DOHH2 (cell line): ENCODE measurements at regions not wholly inside any gene's neighbourhood (a gene's known extent, or its start where the extent isn't known, plus 50 kb on each side); places are given as distances from the start of the nearest gene placed in this dataset.

Experiments used
- H3F3A ChIP-seq: fragments of 200-600 bp; sonication (generic), shearing (Covaris generic); 2 replicates; pipeline ENCODE4 v1.6.0; 2016; ENCODE audit warnings: antibody characterized with exemption, mild to moderate bottlenecking; ENCODE audit not compliant: control insufficient read depth, insufficient read depth
- H3K27ac ChIP-seq: fragments of 200-600 bp; sonication (generic); 2 replicates; pipeline ENCODE4 v1.5.1; 2014; ENCODE audit warnings: low read depth, mild to moderate bottlenecking, low read length, moderate library complexity
- H3K27me3 ChIP-seq: fragments of 200-600 bp; sonication (generic); 2 replicates; pipeline ENCODE4 v1.6.1; 2014; ENCODE audit warnings: mild to moderate bottlenecking, low read length, mixed read lengths; ENCODE audit not compliant: control insufficient read depth
- H3K36me3 ChIP-seq: fragments of 200-600 bp; sonication (generic); 2 replicates; pipeline ENCODE4 v1.6.1; 2014; ENCODE audit warnings: mild to moderate bottlenecking, low read length, moderate library complexity, mixed read lengths; ENCODE audit not compliant: control insufficient read depth
- H3K4me1 ChIP-seq: fragments of 200-600 bp; sonication (generic); 2 replicates; pipeline ENCODE4 v1.6.1; 2014; ENCODE audit warnings: mild to moderate bottlenecking, low read length, mixed read lengths; ENCODE audit not compliant: control insufficient read depth
- H3K4me2 ChIP-seq: fragments of 200-600 bp; sonication (generic); 2 replicates; pipeline ENCODE4 v1.6.0; 2014; ENCODE audit warnings: mild to moderate bottlenecking, low read length, moderate library complexity
- H3K4me3 ChIP-seq: fragments of 200-600 bp; sonication (generic); 2 replicates; pipeline ENCODE4 v1.5.1; 2014; ENCODE audit warnings: mild to moderate bottlenecking, low read length, mixed read lengths
- H3K79me2 ChIP-seq: fragments of 200-600 bp; sonication (generic); 2 replicates; pipeline ENCODE4 v1.6.1; 2014; ENCODE audit warnings: mild to moderate bottlenecking, low read length, mixed read lengths; ENCODE audit not compliant: control insufficient read depth
- H3K9me2 ChIP-seq: fragments of 200-600 bp; sonication (generic); replicated peaks from 2 replicates; pipeline ENCODE4 v1.6.1; 2014; ENCODE audit warnings: mild to moderate bottlenecking, low read length, mixed read lengths; ENCODE audit not compliant: control insufficient read depth
- H3K9me3 ChIP-seq: fragments of 200-600 bp; sonication (generic); 2 replicates; pipeline ENCODE4 v1.6.1; 2014; ENCODE audit warnings: antibody characterized with exemption, low read length, mixed read lengths; ENCODE audit not compliant: control insufficient read depth, insufficient read depth
- H4K20me1 ChIP-seq: fragments of 200-600 bp; sonication (generic); 2 replicates; pipeline ENCODE4 v1.6.0; 2014; ENCODE audit warnings: low read depth, mild to moderate bottlenecking, antibody characterized with exemption, low read length, moderate library complexity; ENCODE audit not compliant: control insufficient read depth, insufficient read depth
- EZH2phosphoT487 ChIP-seq: fragments of 200-600 bp; sonication (generic); IDR thresholded peaks from 2 replicates; pipeline ENCODE4 v1.6.1; 2017; ENCODE audit warnings: borderline replicate concordance, mild to moderate bottlenecking, antibody characterized with exemption, low read length, moderate library complexity, mixed read lengths
- TF ChIP-seq, protein P1 (sequence below): fragments of 200-600 bp; sonication (generic); IDR thresholded peaks from one replicate; pipeline ENCODE4 v1.5.1; 2014; ENCODE audit warnings: antibody characterized with exemption, mild to moderate bottlenecking, low read depth, low read length; ENCODE audit not compliant: poor library complexity, severe bottlenecking

DNA sequence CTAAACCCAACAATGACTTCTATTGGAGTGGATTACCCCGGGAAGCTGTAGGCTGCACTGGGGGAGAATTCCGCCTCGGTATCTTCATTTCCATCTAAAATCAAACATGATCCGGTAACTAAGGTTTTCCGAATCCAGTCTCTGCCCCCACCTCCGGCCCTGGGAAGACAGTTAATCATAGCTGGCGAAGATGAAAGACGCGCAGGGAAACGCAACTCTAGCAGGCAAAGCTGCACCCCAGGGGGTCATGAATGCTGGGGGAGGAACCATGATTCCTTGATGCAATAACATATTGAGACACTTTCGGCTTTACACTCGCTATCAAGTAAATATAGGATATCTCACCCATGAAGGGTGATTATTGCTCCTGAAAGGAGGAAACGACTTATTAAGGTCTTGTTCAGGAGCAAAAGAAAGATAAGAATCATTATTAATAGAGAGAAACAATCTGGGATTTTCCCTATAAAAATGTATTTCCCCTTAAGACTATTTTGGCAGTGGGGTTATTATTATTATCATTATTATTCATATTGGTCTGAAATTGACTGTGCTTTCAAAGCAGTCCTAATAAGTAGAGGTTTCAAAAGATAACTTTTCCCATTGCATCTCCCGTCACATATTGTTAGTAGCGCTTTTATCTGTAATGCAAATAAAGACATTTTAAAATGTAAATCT lies 614.9 kb downstream of the VRK1 start:
- TF ChIP-seq EZH2phosphoT487: no peak
- TF ChIP-seq, protein P1, sequence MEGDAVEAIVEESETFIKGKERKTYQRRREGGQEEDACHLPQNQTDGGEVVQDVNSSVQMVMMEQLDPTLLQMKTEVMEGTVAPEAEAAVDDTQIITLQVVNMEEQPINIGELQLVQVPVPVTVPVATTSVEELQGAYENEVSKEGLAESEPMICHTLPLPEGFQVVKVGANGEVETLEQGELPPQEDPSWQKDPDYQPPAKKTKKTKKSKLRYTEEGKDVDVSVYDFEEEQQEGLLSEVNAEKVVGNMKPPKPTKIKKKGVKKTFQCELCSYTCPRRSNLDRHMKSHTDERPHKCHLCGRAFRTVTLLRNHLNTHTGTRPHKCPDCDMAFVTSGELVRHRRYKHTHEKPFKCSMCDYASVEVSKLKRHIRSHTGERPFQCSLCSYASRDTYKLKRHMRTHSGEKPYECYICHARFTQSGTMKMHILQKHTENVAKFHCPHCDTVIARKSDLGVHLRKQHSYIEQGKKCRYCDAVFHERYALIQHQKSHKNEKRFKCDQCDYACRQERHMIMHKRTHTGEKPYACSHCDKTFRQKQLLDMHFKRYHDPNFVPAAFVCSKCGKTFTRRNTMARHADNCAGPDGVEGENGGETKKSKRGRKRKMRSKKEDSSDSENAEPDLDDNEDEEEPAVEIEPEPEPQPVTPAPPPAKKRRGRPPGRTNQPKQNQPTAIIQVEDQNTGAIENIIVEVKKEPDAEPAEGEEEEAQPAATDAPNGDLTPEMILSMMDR: no peak
- H3F3A ChIP-seq: no peaks in the 10 kb centered on the region
- no peak overlapping the region for H3K27ac ChIP-seq
- H3K4me1 ChIP-seq: no peaks in the 10 kb centered on the region
- H3K4me3 ChIP-seq: no peak overlapping the region
- no peaks in the 10 kb centered on the region for H3K79me2 ChIP-seq
- H3K36me3 ChIP-seq: no peaks in the 10 kb centered on the region
- no peaks in the 10 kb centered on the region for H4K20me1 ChIP-seq
- no peaks in the 10 kb centered on the region for H3K9me2 ChIP-seq
- no peak overlapping the region for H3K4me2 ChIP-seq
- no peaks in the 10 kb centered on the region for H3K9me3 ChIP-seq
- H3K27me3 ChIP-seq: peaks cover 7% of the 10 kb centered on the region; the same call in 1 of the 2 replicates

- TF ChIP-seq, protein P1: no peak
- no peak for TF ChIP-seq EZH2phosphoT487
- Histone ChIP-seq H3F3A (no peaks in the 10 kb centered on the region), H3K4me2 (no peak overlapping the region), H3K9me3 (no peaks in the 10 kb centered on the region), H3K9me2 (no peaks in the 10 kb centered on the region), H3K36me3 (no peaks in the 10 kb centered on the region), H3K4me3 (no peak overlapping the region), H3K27ac (no peak overlapping the region), H3K4me1 (no peaks in the 10 kb centered on the region), H4K20me1 (no peaks in the 10 kb centered on the region), H3K27me3 (peaks cover 7% of the 10 kb centered on the region; the same call in 1 of the 2 replicates), H3K79me2 (no peaks in the 10 kb centered on the region)
Observed at GRCh38 chr14:97413022-97413539, 615.9 kb downstream of the VRK1 start.

GRCh38 chr14:97413966-97414717 lies 617.0 kb downstream of the VRK1 start:
- H3K27me3 ChIP-seq: peaks cover 7% of the 10 kb centered on the region; the same call in 1 of the 2 replicates
- TF ChIP-seq, protein P1: no peak
- TF ChIP-seq EZH2phosphoT487: no peak
- H3K9me2 ChIP-seq: no peaks in the 10 kb centered on the region
- no peaks in the 10 kb centered on the region for H3K9me3 ChIP-seq
- no peaks in the 10 kb centered on the region for H3K36me3 ChIP-seq
- H3K4me3 ChIP-seq: no peak overlapping the region
- no peaks in the 10 kb centered on the region for H3K4me1 ChIP-seq
- H3K4me2 ChIP-seq: no peak overlapping the region
- H3F3A ChIP-seq: no peaks in the 10 kb centered on the region
- H3K27ac ChIP-seq: no peak overlapping the region
- no peaks in the 10 kb centered on the region for H3K79me2 ChIP-seq
- H4K20me1 ChIP-seq: no peaks in the 10 kb centered on the region
